ENCODE measurements at regions not wholly inside any gene's neighbourhood (a gene's known extent, or its start where the extent isn't known, plus 50 kb on each side); places are given as distances from the start of the nearest gene placed in this dataset.

- TF ChIP-seq BACH2 (CRISPR knock-in tag; IDR thresholded peaks at IDR 0.05; ENCODE audit: borderline replicate concordance) (no peak), PPARA (CRISPR knock-in tag; IDR thresholded peaks at IDR 0.05; ENCODE audit: borderline replicate concordance) (no peak), TSHZ2 (CRISPR knock-in tag; IDR thresholded peaks at IDR 0.05) (no peak)
- no peak for ATAC-seq
These were observed 1219.6 kb downstream of the BRD1 start for GRCh38 chr22:48607901-48608662.

GRCh38 chr22:48606684-48607307 is 1220.9 kb downstream of the BRD1 start:
- TF ChIP-seq ARNTL (CRISPR knock-in tag; IDR thresholded peaks at IDR 0.05; ENCODE audit: borderline replicate concordance, low read depth) = no peak
- no peak for TF ChIP-seq ZFP30 (CRISPR knock-in tag; IDR thresholded peaks at IDR 0.05)
- TF ChIP-seq TOX (CRISPR knock-in tag; IDR thresholded peaks at IDR 0.05; ENCODE audit: borderline replicate concordance) = no peak
- TF ChIP-seq ZNF565 (CRISPR knock-in tag; conservative IDR thresholded peaks at IDR 0.05; ENCODE audit: low read depth) = no peak
- no peak for TF ChIP-seq ZC3H10 (CRISPR knock-in tag; IDR thresholded peaks at IDR 0.05)
- no peak for TF ChIP-seq ISL1 (CRISPR knock-in tag; IDR thresholded peaks at IDR 0.05)
- TF ChIP-seq OSR1 (CRISPR knock-in tag; IDR thresholded peaks at IDR 0.05) = no peak
- no peak for TF ChIP-seq CREB5 (CRISPR knock-in tag; IDR thresholded peaks at IDR 0.05; ENCODE audit: low read depth)
- TF ChIP-seq PATZ1 (CRISPR knock-in tag; IDR thresholded peaks at IDR 0.05; ENCODE audit: borderline replicate concordance) = no peak
- no peak for TF ChIP-seq ESRRG (CRISPR knock-in tag; IDR thresholded peaks at IDR 0.05)
- no peak for ATAC-seq

GRCh38 chr22:48605856-48606481 is 1221.7 kb downstream of the BRD1 start:
- no peak for ATAC-seq
- no peak for TF ChIP-seq TOX (CRISPR knock-in tag; IDR thresholded peaks at IDR 0.05; ENCODE audit: borderline replicate concordance)

GRCh38 chr22:48605125-48605524 is 1222.5 kb downstream of the BRD1 start:
- ATAC-seq = no peak
- no peak for TF ChIP-seq PPARA (CRISPR knock-in tag; IDR thresholded peaks at IDR 0.05; ENCODE audit: borderline replicate concordance)
- TF ChIP-seq TOX (CRISPR knock-in tag; IDR thresholded peaks at IDR 0.05; ENCODE audit: borderline replicate concordance) = no peak
- TF ChIP-seq TCF4 (CRISPR knock-in tag; IDR thresholded peaks at IDR 0.05; ENCODE audit: borderline replicate concordance) = no peak
- TF ChIP-seq PATZ1 (CRISPR knock-in tag; IDR thresholded peaks at IDR 0.05; ENCODE audit: borderline replicate concordance) = no peak
- TF ChIP-seq RARB (CRISPR knock-in tag; IDR thresholded peaks at IDR 0.05) = no peak
- TF ChIP-seq ISL1 (CRISPR knock-in tag; IDR thresholded peaks at IDR 0.05) = no peak
- no peak for TF ChIP-seq ZFP30 (CRISPR knock-in tag; IDR thresholded peaks at IDR 0.05)
- TF ChIP-seq ARNTL (CRISPR knock-in tag; IDR thresholded peaks at IDR 0.05; ENCODE audit: borderline replicate concordance, low read depth) = no peak
- no peak for TF ChIP-seq ZFP3 (CRISPR knock-in tag; IDR thresholded peaks at IDR 0.05)
- no peak for TF ChIP-seq BACH2 (CRISPR knock-in tag; IDR thresholded peaks at IDR 0.05; ENCODE audit: borderline replicate concordance)
- no peak for TF ChIP-seq ZNF565 (CRISPR knock-in tag; conservative IDR thresholded peaks at IDR 0.05; ENCODE audit: low read depth)
- TF ChIP-seq OSR1 (CRISPR knock-in tag; IDR thresholded peaks at IDR 0.05) = no peak
- TF ChIP-seq SNAI2 (CRISPR knock-in tag; IDR thresholded peaks at IDR 0.05) = no peak
- no peak for TF ChIP-seq POU6F1 (CRISPR knock-in tag; IDR thresholded peaks at IDR 0.05; ENCODE audit: borderline replicate concordance, low read depth)
- no peak for TF ChIP-seq ESRRG (CRISPR knock-in tag; IDR thresholded peaks at IDR 0.05)

Data from SK-N-SH treated with all-trans-retinoic acid at 6 μM for 48 hours (cell line).